ENCODE measurements at regions not wholly inside any gene's neighbourhood (a gene's known extent, or its start where the extent isn't known, plus 50 kb on each side); places are given as distances from the start of the nearest gene placed in this dataset.

DNA sequence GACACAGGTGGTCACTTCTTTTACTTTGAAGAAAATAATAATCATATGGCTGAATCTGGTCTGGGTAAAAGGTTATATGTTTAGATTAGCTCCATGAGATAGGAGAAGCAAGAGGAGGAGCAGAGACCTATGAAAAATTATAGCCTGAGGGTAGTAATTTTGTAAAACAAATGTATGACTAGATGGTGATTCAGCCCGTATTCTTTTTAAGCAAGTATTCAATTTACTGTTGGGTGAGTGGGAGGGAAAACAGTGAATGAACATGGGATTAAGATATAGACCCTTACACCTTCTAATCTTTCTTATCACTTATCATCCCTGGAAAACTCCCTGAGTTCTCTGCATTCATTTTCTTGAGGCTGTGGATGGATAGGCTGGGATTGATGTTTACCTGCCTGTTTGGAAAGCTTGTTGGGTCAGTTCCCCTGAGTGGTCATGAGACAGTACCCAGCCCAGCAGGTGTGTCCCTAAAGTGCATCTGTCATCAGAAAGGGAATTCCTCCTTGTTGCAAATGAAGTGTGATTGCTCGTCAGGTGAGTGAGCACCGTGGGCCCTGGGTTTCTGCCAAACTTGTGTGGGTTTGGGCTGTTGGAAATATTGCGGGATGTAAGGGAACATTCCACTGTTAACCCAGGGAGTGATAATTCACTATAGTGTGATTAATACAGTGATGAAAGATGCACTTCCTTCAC, 101.2 kb upstream of the GDNF start:
- DNase-seq (ENCODE audit: low read depth, low spot score): no peak
- Mint-ChIP-seq H3K4me3 (no peak overlapping the region), H3K36me3 (ENCODE audit: low read depth) (no peaks in the 10 kb centered on the region), H3K27ac (ENCODE audit: unreplicated experiment) (no peak overlapping the region), H3K9me3 (no peaks in the 10 kb centered on the region), H3K4me1 (no peaks in the 10 kb centered on the region), H3K27me3 (ENCODE audit: low read depth) (peaks cover 3% of the 10 kb centered on the region)
- TF ChIP-seq, protein P1, sequence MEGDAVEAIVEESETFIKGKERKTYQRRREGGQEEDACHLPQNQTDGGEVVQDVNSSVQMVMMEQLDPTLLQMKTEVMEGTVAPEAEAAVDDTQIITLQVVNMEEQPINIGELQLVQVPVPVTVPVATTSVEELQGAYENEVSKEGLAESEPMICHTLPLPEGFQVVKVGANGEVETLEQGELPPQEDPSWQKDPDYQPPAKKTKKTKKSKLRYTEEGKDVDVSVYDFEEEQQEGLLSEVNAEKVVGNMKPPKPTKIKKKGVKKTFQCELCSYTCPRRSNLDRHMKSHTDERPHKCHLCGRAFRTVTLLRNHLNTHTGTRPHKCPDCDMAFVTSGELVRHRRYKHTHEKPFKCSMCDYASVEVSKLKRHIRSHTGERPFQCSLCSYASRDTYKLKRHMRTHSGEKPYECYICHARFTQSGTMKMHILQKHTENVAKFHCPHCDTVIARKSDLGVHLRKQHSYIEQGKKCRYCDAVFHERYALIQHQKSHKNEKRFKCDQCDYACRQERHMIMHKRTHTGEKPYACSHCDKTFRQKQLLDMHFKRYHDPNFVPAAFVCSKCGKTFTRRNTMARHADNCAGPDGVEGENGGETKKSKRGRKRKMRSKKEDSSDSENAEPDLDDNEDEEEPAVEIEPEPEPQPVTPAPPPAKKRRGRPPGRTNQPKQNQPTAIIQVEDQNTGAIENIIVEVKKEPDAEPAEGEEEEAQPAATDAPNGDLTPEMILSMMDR (conservative IDR thresholded peaks at IDR 0.05): no peak

DNA sequence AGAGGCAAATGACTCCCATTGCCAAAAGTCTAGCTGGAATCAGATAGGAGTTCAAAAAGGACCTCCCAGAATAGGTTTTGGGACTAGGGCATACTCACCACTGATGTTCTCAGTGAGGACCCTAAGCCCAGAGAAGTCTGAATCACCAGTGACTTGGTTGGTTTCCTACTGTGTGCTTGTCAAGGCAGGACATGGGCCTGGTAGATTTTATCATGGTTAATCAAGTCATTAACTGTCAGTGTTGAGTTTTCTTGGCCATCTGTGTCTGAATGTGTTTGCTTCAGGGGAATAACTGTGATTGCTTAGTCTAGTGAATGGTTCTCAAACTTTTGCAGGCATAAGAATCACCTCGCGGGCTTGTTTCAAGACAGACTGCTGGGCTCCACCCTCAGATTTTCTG, 99.0 kb upstream of the GDNF start:
- Mint-ChIP-seq H3K9me3 (peaks cover 2% of the 10 kb centered on the region), H3K4me3 (no peak overlapping the region), H3K4me1 (no peaks in the 10 kb centered on the region)

DNA sequence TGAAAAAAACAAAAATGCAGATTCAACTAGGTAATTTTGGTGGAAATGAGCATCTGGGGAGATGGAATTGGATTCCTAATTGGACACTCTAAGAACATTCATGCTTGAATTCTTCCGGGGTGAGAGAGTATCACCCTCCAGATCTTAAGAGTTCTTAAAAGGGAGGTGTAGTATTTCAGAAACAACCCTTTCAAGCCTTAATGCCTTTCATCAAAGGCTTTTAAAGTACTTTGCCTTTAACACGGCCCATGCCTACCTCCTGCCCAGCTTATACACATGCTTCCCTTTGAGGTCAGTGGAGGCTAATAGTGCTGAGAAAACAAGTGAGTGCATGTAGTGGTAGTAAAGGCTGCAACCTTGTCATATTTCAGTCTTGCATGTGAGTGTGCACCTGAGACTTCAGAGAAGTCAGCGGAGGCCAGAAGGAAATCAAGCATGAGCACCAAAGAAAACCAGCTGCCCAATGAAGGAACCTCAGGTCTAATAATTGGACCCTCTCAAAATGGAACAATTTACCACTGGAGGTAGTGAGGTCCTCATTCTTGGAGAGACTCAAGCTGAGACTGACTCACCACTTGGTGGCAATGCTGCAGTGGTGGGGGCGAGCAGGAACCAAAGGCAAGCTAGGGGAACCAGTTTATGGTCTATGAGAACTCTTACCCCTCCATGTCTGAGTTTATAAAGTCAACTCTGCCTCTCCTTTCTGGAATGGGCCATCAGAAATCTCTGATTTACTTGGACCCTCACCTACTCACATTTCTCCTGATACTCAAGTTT, 98.4 kb upstream of the GDNF start:
- peaks cover 2% of the 10 kb centered on the region for H3K9me3 Mint-ChIP-seq
- TF ChIP-seq, protein P1 (conservative IDR thresholded peaks at IDR 0.05): no peak
- H3K4me1 Mint-ChIP-seq: no peaks in the 10 kb centered on the region
- H3K27me3 Mint-ChIP-seq (ENCODE audit: low read depth): peaks cover 5% of the 10 kb centered on the region
- no peak overlapping the region for H3K27ac Mint-ChIP-seq (ENCODE audit: unreplicated experiment)
- no peaks in the 10 kb centered on the region for H3K36me3 Mint-ChIP-seq (ENCODE audit: low read depth)
- DNase-seq (ENCODE audit: low read depth, low spot score): no peak
- H3K4me3 Mint-ChIP-seq: no peak overlapping the region

More for the DNA sequence above, 99.0 kb upstream of the GDNF start:
- Mint-ChIP-seq H3K27me3 (ENCODE audit: low read depth) (peaks cover 5% of the 10 kb centered on the region), H3K36me3 (ENCODE audit: low read depth) (no peaks in the 10 kb centered on the region), H3K27ac (ENCODE audit: unreplicated experiment) (no peak overlapping the region)
- no peak for DNase-seq (ENCODE audit: low read depth, low spot score)
- TF ChIP-seq, protein P1 (conservative IDR thresholded peaks at IDR 0.05): no peak

DNA sequence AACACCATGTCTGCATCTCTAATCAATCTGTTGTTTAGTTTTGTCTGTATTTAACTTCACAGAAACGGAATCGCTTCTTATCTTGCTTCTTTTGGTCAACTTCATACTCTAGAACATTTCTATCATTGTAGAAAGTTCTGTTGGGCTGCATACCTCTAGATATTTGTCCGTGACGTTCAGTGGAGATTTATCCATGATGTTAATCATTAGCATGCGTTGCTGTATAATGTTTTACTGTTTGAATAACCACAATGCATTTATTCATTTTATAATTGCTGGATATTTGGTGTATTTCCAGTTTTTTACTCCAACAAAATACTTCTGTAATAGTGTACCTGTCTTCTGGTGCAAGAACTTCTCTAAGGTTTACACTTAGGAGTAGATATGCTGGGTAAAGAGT, 96.2 kb upstream of the GDNF start:
- Mint-ChIP-seq H3K27me3 (ENCODE audit: low read depth) (peaks cover 5% of the 10 kb centered on the region), H3K9me3 (peaks cover 7% of the 10 kb centered on the region), H3K36me3 (ENCODE audit: low read depth) (no peaks in the 10 kb centered on the region), H3K27ac (ENCODE audit: unreplicated experiment) (no peak overlapping the region), H3K4me3 (no peak overlapping the region), H3K4me1 (no peaks in the 10 kb centered on the region)
- DNase-seq (ENCODE audit: low read depth, low spot score): no peak
- TF ChIP-seq, protein P1 (conservative IDR thresholded peaks at IDR 0.05): no peak

DNA sequence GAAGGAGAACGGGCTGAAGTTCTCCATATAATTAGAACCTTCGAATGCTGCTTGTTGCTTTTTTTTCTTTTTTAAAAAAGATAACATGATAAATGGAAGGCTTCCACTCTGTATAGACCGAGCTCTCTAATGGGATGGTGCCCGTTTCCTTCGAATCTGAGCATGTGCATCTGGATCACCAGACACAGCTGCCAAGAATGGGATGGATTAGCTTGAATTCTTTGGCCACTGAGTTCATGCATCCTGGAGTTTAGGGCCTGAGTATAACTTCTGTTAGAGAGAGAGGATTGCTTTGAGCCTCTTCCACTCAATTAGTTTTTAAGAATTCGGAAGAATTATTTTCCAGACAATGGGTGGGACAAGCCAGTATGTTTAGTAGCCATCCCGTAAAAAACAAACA, 93.7 kb upstream of the GDNF start:
- TF ChIP-seq, protein P1 (conservative IDR thresholded peaks at IDR 0.05): no peak
- no peak overlapping the region for H3K4me3 Mint-ChIP-seq
- no peaks in the 10 kb centered on the region for H3K36me3 Mint-ChIP-seq (ENCODE audit: low read depth)
- peaks cover 10% of the 10 kb centered on the region for H3K9me3 Mint-ChIP-seq
- H3K27ac Mint-ChIP-seq (ENCODE audit: unreplicated experiment): no peak overlapping the region
- DNase-seq (ENCODE audit: low read depth, low spot score): no peak
- H3K4me1 Mint-ChIP-seq: no peaks in the 10 kb centered on the region
- peaks cover 3% of the 10 kb centered on the region for H3K27me3 Mint-ChIP-seq (ENCODE audit: low read depth)
